Heart right ventricle (tissue), 16 donors: ENCODE measurements at regions not wholly inside any gene's neighbourhood (a gene's known extent, or its start where the extent isn't known, plus 50 kb on each side); places are given as distances from the start of the nearest gene placed in this dataset.

ENCODE experiments used
- ATAC-seq, 8 donors: fragments of 200-7000 bp; cut with Tn5 transposase; one replicate each; pipeline ENCODE4 v1.9.1; 2020; ENCODE audit warnings: mild to moderate bottlenecking in 8 of 8, moderate library complexity in 8 of 8, moderate number of reproducible peaks in 1 of 8
- DNase-seq, 2 donors: peaks; one replicate each; pipeline ENCODE4 v3.0.0-alpha.2; 2020
- H3K27ac ChIP-seq, 10 donors: fragments of 200-600 bp; sonication (generic) in 2 of 10; one replicate each; pipeline versions ENCODE4 v1.5.0 to v1.8.0; 2020 to 2022; ENCODE audit warnings: mild to moderate bottlenecking in 3 of 10
- H3K27me3 ChIP-seq, 7 donors: fragments of 200-600 bp; one replicate each; pipeline ENCODE4 v1.8.0; 2021 to 2022; ENCODE audit warnings: mild to moderate bottlenecking in 2 of 7
- H3K36me3 ChIP-seq, 9 donors: fragments of 200-600 bp; sonication (generic) in 1 of 9; one replicate each; pipeline versions ENCODE4 v1.5.0 to v1.8.0; 2020 to 2022; ENCODE audit warnings: mild to moderate bottlenecking in 2 of 9
- H3K4me1 ChIP-seq, 9 donors: fragments of 200-600 bp; sonication (generic) in 1 of 9; one replicate each; pipeline versions ENCODE4 v1.5.0 to v1.8.0; 2020 to 2022; ENCODE audit warnings: mild to moderate bottlenecking in 4 of 9
- H3K4me3 ChIP-seq, 10 donors: fragments of 200-600 bp; sonication (generic) in 2 of 10; one replicate each; pipeline versions ENCODE4 v1.5.0 to v1.8.0; 2020 to 2022; ENCODE audit warnings: mild to moderate bottlenecking in 7 of 10, moderate library complexity in 2 of 10
- H3K9me3 ChIP-seq, 11 donors: fragments of 200-600 bp in 10 of 11; sonication (generic) in 2 of 11; one replicate each; pipeline versions ENCODE4 v1.5.0 to v1.8.0; 2013 to 2022; ENCODE audit warnings: mild to moderate bottlenecking in 2 of 11, control low read depth in 1 of 11, moderate library complexity in 1 of 11
- CTCF ChIP-seq, 9 donors: fragments of 200-600 bp; sonication (generic) in 2 of 9; IDR thresholded peaks; one replicate each; pipeline versions ENCODE4 v1.5.0 to v1.8.0; 2021 to 2022; ENCODE audit warnings: antibody characterized with exemption in 9 of 9, mild to moderate bottlenecking in 5 of 9, moderate library complexity in 1 of 9
- WGBS, 2 donors: extraction: QIAGEN DNeasy Blood & Tissue Kit; methylation state at CpG; one replicate each; pipeline ENCODE4 v1.1.7; 2013; ENCODE audit warnings: inconsistent platforms in 1 of 2; 5-methylcytosine and 5-hydroxymethylcytosine counted together
- intact Hi-C, 10 donors: fragments of 100-400 bp; cut with DNase I; formaldehyde crosslinking; loops; one replicate each; pipeline versions ENCODE4 v1.11.1 to v1.14.2; 2022
- donor health status: Arrhythmogenic right ventricular cardiomyopathy.
- donor health status: ischemic (EF 13 %, LVEDD 7.1; RV severe dilation, severe dysfunction).
- donor health status: healthy with polysubstance abuse.
- donor health status: DM: no; HTN: yes; CAD: no.
- donor health status: DM: no; HTN: no; CAD: no.
- donor health status: ischemic (EF 25% LVEDD 6.9; RV normal size, moderate dysfunction).
- donor health status: ischemic (EF 25% LVEDD 5.7; RV mildly dilated, moderate dysfunction).
- donor health status: healthy.
- donor health status: DM: yes; HTN: yes; CAD: no.
- donor health status: Ischemic cardiomyopathy.
- donor health status: ischemic (EF 35%, LVEDD 5.7; RV mildly dilated, moderate dysfunction).
- donor health status: nonischemic (EF 11% LVEDD 7.7; RV severe dilation, severe dysfunction).
- donor health status: DM: yes; HTN: yes; CAD: no.
- donor health status: PGD.
- donor health status: ischemic (EF 29% LVEDD 5.4; RV normal size, mild dysfunction).
- donor health status: nonischemic (EF 23%, LVEDD 6.1; RV moderate dilation, normal function).

GRCh38 chr12:73106896-73107295 is 834.7 kb downstream of the TRHDE start:
- DNase-seq (no peak), ATAC-seq (no peak)

GRCh38 chr12:73110816-73111215 is 838.6 kb downstream of the TRHDE start:
- no peak for TF ChIP-seq CTCF (IDR thresholded peaks at IDR 0.05)
- no peak for DNase-seq
- no peak overlapping the region for H3K27ac ChIP-seq
- H3K4me1 ChIP-seq, result no peaks in the 10 kb centered on the region
- no peaks in the 10 kb centered on the region for H3K27me3 ChIP-seq
- WGBS, 2 donors, result 88 to 90% methylated on average over 2 of the region's 2 CpGs
- intact Hi-C loops, result no loop called here
- no peaks in the 10 kb centered on the region for H3K36me3 ChIP-seq
- ATAC-seq, result no peak
- H3K9me3 ChIP-seq, result no peaks in the 10 kb centered on the region
- H3K4me3 ChIP-seq, result no peak overlapping the region

More at GRCh38 chr12:73106896-73107295, 834.7 kb downstream of the TRHDE start:
- no peaks in the 10 kb centered on the region for H3K9me3 ChIP-seq
- no peak overlapping the region for H3K4me3 ChIP-seq
- no peak for TF ChIP-seq CTCF (IDR thresholded peaks at IDR 0.05)
- H3K27ac ChIP-seq, result no peak overlapping the region
- H3K27me3 ChIP-seq, result no peaks in the 10 kb centered on the region
- no peaks in the 10 kb centered on the region for H3K4me1 ChIP-seq
- H3K36me3 ChIP-seq, result no peaks in the 10 kb centered on the region
- intact Hi-C loops, result no loop called here
- 59 to 69% methylated on average over 1 of the region's 1 CpG for WGBS, 2 donors

DNA sequence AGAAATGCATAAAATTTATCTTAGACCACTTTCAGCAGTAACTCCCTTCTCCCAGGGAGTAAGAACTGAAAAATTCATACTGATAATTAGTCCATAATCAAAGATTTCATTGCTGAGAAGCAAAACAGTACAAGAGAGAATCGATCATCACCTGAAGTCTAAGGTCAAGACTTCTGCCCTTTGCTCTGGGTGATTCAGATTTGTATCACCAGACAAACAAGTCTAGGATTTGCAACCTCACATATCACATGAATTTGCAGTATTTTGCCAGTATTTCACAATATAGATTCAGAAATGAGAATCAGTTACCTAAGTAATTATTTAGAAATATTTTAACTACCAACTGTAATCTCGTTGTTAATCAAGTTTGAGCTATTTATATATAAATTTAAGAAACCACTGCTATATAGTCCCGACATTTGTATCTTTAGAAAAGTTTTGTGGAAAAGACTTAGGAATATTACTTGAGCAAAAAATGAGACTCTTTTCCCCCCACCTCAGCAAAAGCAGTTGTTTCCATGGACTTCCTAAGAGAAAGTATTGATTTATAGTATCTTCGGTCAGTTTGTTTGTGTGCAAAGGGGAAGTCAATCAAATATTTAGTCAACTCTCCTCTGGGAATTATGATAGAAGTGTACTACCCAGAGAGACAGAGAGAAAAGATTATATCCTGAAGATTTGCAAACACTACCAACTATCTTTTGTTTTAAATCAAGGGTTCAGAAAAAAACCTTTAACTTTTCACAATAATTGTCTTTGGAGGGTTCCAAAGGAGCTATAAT is 840.1 kb downstream of the TRHDE start:
- H3K27ac ChIP-seq, result no peak overlapping the region
- no peak for DNase-seq
- H3K9me3 ChIP-seq, result peaks cover 0 to 4% (median 0%) of the 10 kb centered on the region in 11 donors
- no peak for ATAC-seq
- H3K36me3 ChIP-seq, result no peaks in the 10 kb centered on the region
- TF ChIP-seq CTCF (IDR thresholded peaks at IDR 0.05), result no peak
- WGBS, 2 donors, result 76 to 80% methylated on average over 4 of the region's 4 CpGs
- H3K27me3 ChIP-seq, result no peaks in the 10 kb centered on the region
- no peaks in the 10 kb centered on the region for H3K4me1 ChIP-seq
- intact Hi-C loops, result no loop called here
- no peak overlapping the region for H3K4me3 ChIP-seq

DNA sequence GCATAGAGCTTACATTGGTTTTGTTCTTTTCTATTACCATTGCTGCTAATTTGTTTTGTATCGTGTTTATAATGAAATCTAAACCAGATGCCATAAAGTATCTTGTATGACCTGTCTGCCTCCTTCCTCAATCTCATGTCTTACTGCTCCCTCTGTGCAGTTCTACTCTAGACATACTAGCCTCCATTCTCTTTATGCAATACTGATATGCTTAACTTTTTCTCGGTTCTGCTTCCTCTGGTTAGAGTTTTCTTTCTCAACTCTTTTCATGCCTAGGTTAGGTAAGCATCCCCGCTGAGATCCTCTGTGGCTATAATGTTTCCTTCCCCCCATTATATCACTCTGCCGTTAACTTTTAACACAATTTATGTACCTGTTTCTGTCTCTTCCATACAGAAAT is 852.3 kb downstream of the TRHDE start:
- H3K36me3 ChIP-seq, result no peaks in the 10 kb centered on the region
- no peak overlapping the region for H3K27ac ChIP-seq
- H3K9me3 ChIP-seq, result peaks cover 0 to 7% (median 0%) of the 10 kb centered on the region in 11 donors
- H3K4me3 ChIP-seq, result no peak overlapping the region
- no peaks in the 10 kb centered on the region for H3K27me3 ChIP-seq
- H3K4me1 ChIP-seq, result no peaks in the 10 kb centered on the region
- ATAC-seq (no peak), DNase-seq (no peak)
- WGBS, 2 donors, result 63 to 75% methylated on average over 4 of the region's 4 CpGs
- no peak for TF ChIP-seq CTCF (IDR thresholded peaks at IDR 0.05)
- intact Hi-C loops, result no loop called here
